Psoas muscle (tissue), 7 donors: ENCODE measurements at regions not wholly inside any gene's neighbourhood (a gene's known extent, or its start where the extent isn't known, plus 50 kb on each side); places are given as distances from the start of the nearest gene placed in this dataset.

Experiments used
- ATAC-seq, 4 donors: fragments of 200-7000 bp; cut with Tn5 transposase; one replicate each; pipeline ENCODE4 v1.9.1; 2020; ENCODE audit warnings: moderate library complexity in 3 of 4, mild to moderate bottlenecking in 2 of 4
- DNase-seq, 2 donors: peaks; one replicate each; pipeline ENCODE4 v3.0.0-alpha.2; 2020
- H3K27ac ChIP-seq: fragments of 200-600 bp; one replicate; pipeline ENCODE4 v1.8.0; 2022
- H3K27me3 ChIP-seq, 3 donors: fragments of 200-600 bp in 1 of 3; one replicate each; pipeline versions ENCODE4 v1.6.1 to v1.8.0; 2013 to 2022; ENCODE audit warnings: low read length in 2 of 3, mild to moderate bottlenecking in 2 of 3, moderate library complexity in 1 of 3; ENCODE audit not compliant: insufficient read depth in 3 of 3
- H3K36me3 ChIP-seq, 2 donors: fragments of 200-600 bp in 1 of 2; one replicate each; pipeline versions ENCODE4 v1.6.1 to v1.8.0; 2013 to 2022; ENCODE audit warnings: low read depth in 1 of 2, mild to moderate bottlenecking in 1 of 2, moderate library complexity in 1 of 2; ENCODE audit not compliant: insufficient read depth in 1 of 2
- H3K4me1 ChIP-seq: fragments of 200-600 bp; one replicate; pipeline ENCODE4 v1.8.0; 2022
- H3K4me3 ChIP-seq: fragments of 200-600 bp; one replicate; pipeline ENCODE4 v1.8.0; 2022; ENCODE audit warnings: mild to moderate bottlenecking
- H3K9me3 ChIP-seq: fragments of 200-600 bp; one replicate; pipeline ENCODE4 v1.8.0; 2022
- CTCF ChIP-seq: fragments of 200-600 bp; IDR thresholded peaks from one replicate; pipeline ENCODE4 v1.8.0; 2022; ENCODE audit warnings: antibody characterized with exemption
- WGBS, 3 donors: extraction: QIAGEN DNeasy Blood & Tissue Kit; methylation state at CpG; one replicate each; pipeline versions ENCODE4 v1.1.6 to v1.1.7; 2013; 5-methylcytosine and 5-hydroxymethylcytosine counted together
- intact Hi-C, 2 donors: fragments of 100-400 bp; cut with DNase I; formaldehyde crosslinking; loops; one replicate each; pipeline versions ENCODE4 v1.11.0 to v1.14.2; 2022
- donor health status: healthy with polysubstance abuse.
- donor health status: DM: no; HTN: no; CAD: no; lungs with moderate emphysema.
- donor health status: Bipolar disorder and iron deficiency.
- donor health status: healthy.
- donor health status: DM: yes; HTN: yes; CAD: no.
- donor health status: DM: no; HTN: no; CAD: no.
- donor health status: DM: yes; HTN: yes; CAD: no.

- TF ChIP-seq CTCF: no peak
- Histone ChIP-seq H3K27ac (no peak overlapping the region), H3K4me3 (no peak overlapping the region), H3K9me3 (no peaks in the 10 kb centered on the region), H3K36me3 (no peaks in the 10 kb centered on the region), H3K27me3 (peaks cover 0 to 2% (median 0%) of the 10 kb centered on the region in 3 donors), H3K4me1 (no peaks in the 10 kb centered on the region)
- DNase-seq (no peak), ATAC-seq (no peak)
- 83 to 91% (median 87%) methylated on average over 2 of the region's 2 CpGs for WGBS, 3 donors
- intact Hi-C loops: no loop called here
Measured at GRCh38 chr16:58940609-58941008, 206.5 kb upstream of the GOT2 start.

GRCh38 chr16:58938811-58939210, 204.7 kb upstream of the GOT2 start:
- DNase-seq (no peak), ATAC-seq (no peak)
- Histone ChIP-seq H3K27ac (no peak overlapping the region), H3K27me3 (peaks cover 0 to 2% (median 0%) of the 10 kb centered on the region in 3 donors), H3K4me1 (no peaks in the 10 kb centered on the region), H3K9me3 (peaks cover 4% of the 10 kb centered on the region), H3K36me3 (no peaks in the 10 kb centered on the region), H3K4me3 (no peak overlapping the region)
- intact Hi-C loops: no loop called here
- TF ChIP-seq CTCF: no peak
- WGBS, 3 donors: 11 to 13% (median 12%) methylated on average over 7 of the region's 7 CpGs

- no peak overlapping the region for H3K4me3 ChIP-seq
- H3K36me3 ChIP-seq: no peaks in the 10 kb centered on the region
- 61 to 67% (median 62%) methylated on average over 5 of the region's 5 CpGs for WGBS, 3 donors
- H3K9me3 ChIP-seq: peaks cover 4% of the 10 kb centered on the region
- ATAC-seq: no peak
- DNase-seq: no peak
- H3K27me3 ChIP-seq: peaks cover 0 to 2% (median 0%) of the 10 kb centered on the region in 3 donors
- H3K4me1 ChIP-seq: no peaks in the 10 kb centered on the region
- no peak overlapping the region for H3K27ac ChIP-seq
- intact Hi-C loops: no loop called here
- no peak for TF ChIP-seq CTCF
Measured at GRCh38 chr16:58937661-58938060, 203.5 kb upstream of the GOT2 start.

GRCh38 chr16:58933186-58933585, 199.1 kb upstream of the GOT2 start:
- H3K27me3 ChIP-seq: peaks cover 0 to 2% (median 0%) of the 10 kb centered on the region in 3 donors
- H3K27ac ChIP-seq: no peak overlapping the region
- WGBS, 3 donors: 69 to 76% (median 75%) methylated on average over 3 of the region's 3 CpGs
- peaks cover 4% of the 10 kb centered on the region for H3K9me3 ChIP-seq
- no peak for TF ChIP-seq CTCF
- no peaks in the 10 kb centered on the region for H3K4me1 ChIP-seq
- no peak for DNase-seq
- ATAC-seq: no peak
- intact Hi-C loops: no loop called here
- H3K4me3 ChIP-seq: no peak overlapping the region
- no peaks in the 10 kb centered on the region for H3K36me3 ChIP-seq

GRCh38 chr16:58931436-58931835, 197.3 kb upstream of the GOT2 start:
- no peak overlapping the region for H3K4me3 ChIP-seq
- no peak for DNase-seq
- H3K9me3 ChIP-seq: peaks cover 4% of the 10 kb centered on the region
- intact Hi-C loops: no loop called here
- H3K27me3 ChIP-seq: no peaks in the 10 kb centered on the region
- H3K4me1 ChIP-seq: no peaks in the 10 kb centered on the region
- TF ChIP-seq CTCF: no peak
- no peaks in the 10 kb centered on the region for H3K36me3 ChIP-seq
- ATAC-seq: no peak
- 52 to 62% (median 60%) methylated on average over 4 of the region's 4 CpGs for WGBS, 3 donors
- H3K27ac ChIP-seq: no peak overlapping the region
